HG03064 (cell line): ENCODE measurements at regions not wholly inside any gene's neighbourhood (a gene's known extent, or its start where the extent isn't known, plus 50 kb on each side); places are given as distances from the start of the nearest gene placed in this dataset.

Source experiments
- ATAC-seq: cut with Tn5 transposase; IDR thresholded peaks from one replicate; pipeline ENCODE4 v1.9.1; 2021; ENCODE audit warnings: low read depth; ENCODE audit not compliant: unreplicated experiment

DNA sequence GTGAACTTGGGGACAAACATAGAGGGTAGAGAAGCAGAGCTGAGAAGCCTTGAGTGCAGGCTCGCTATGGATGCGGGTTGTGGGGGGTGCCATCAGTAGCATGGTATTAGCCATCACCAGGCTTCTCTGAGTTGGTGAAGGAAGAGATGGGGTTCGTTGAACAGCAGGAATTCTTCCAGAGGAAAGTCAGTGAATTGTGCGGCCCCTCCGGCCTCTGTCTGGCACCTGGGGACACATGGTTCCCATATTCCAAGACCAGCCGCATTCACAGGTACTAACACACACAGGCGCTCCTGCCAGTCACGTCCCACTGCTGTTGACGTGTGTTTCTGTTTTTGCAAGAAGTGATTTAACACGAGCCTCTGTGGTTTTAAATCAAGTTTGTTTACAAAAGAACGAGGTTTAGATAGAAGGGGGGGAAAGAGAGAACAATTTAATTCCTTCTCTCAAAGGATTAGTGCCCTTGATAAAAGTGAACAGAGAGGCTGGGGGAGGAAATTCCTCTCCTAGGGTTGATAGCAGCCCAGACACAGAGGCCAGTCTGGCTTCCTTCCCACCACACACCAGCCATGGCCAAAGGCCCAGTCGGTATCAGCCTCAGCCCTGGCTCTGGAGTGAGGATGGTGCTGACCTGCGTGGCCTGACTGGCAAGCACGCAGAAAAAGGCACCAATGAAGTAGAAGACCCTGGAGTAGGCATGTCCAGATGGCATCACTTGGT, 252.6 kb upstream of the IGFBP3 start:
- no peak for ATAC-seq

GRCh38 chr7:46170792-46171191, 249.7 kb upstream of the IGFBP3 start:
- ATAC-seq, result no peak

DNA sequence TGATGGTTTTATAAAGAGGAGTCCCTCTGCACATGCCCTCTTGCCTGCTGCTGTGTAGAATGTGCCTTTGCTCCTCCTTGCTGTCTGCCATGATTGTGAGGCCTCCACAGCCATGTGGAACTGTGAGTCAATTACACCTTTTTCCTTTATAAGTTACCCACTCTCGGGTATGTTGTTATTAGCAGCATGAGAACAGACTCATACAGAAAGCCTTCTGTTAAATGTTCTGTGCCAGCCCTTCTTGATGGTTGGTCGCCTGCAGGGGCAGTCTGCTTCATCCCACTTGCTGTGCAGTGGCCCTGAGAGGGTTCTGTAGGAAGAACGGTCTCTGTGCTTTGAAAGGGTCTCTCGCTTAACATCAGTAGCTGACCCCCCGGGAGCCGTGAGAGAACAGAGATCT, 248.9 kb upstream of the IGFBP3 start:
- no peak for ATAC-seq

DNA sequence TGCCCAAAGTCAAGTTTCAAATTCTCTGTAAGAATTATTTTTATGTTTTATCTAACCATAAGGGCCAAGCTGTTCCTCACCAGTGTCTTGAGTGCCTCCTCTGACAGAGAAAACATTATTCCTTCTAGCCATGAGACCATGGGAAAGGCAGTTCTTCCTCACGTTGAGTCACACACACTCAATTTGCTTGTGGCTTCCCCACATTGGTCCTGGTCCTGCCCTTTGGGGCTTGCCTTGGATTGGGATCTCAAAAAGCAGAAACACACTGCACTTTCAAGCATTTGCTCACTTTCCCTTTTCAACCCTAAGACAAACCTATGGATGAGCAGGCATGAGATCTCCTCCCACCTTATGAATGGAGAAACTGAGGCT, 248.3 kb upstream of the IGFBP3 start:
- no peak for ATAC-seq

DNA sequence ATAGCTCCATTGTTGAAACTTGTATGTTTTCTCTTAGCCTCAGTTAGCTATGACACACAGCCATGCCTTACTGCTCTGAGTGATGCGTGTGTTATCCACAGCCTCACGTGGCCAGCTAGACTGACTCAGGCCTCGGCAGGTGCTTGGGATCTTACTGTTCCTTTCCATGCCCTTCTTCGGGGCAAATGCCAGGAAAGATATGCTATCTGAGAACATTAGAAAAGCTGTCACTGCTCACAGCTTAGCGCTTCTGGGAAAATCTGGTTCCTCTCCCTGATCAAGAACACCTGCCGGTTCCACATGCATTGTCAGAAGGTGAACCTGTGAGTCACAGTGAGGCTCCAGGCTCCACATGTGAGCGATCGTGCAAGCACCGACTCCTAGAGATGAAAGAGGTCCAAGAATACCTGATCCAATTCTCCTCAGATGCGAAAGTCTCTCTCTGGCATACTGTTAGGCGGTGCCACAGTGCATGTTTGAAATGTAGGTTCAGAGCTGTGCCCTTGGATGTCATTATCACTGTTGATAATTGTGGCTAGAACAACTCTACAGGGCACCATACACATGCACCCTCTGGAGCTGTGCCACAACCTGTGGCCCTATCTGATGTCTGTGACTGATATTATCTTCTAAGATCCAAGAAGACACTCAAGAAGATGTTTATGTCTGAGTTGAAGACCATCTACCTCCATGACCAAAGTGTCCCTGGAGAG, 247.8 kb upstream of the IGFBP3 start:
- ATAC-seq, result no peak

- no peak for ATAC-seq
These were observed 247.2 kb upstream of the IGFBP3 start for GRCh38 chr7:46168231-46168630.

DNA sequence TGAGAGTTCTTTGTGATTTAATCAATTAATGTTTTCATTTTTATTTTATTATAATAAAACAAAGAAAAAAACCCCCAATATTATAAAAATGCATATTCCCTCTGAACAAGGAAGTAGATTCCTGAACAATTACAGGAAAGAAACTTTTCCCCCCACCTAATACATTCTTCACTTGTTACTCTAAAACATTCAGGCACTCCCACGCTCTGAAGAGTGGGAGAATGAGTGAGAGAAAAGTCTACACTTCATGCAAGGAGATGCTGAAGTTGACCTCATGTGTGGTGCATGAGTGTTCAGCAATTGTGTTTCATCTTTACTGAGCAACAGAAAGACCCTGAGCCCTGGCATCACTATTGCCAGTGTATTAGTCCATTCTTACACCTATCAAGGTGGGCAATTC, 244.2 kb upstream of the IGFBP3 start:
- no peak for ATAC-seq

DNA sequence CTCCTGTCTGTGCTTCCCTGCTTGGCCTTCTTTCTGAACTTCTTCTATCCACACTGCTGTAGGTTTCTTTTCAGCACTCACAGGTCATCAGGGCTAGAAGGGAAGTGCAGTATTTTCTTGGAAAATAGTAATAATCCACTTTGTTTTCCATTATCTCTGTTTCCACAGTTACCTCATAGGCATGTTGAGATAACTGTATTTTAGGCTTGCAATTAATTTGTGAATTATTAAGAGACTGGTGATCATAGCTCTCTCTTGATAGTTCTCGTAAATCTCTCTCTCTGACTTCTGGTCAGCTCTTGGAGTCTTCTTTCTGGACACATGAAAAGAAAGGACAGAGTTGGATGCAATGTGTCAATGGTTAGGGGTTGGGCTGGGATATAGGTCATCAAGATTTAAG, 243.6 kb upstream of the IGFBP3 start:
- ATAC-seq, result no peak

DNA sequence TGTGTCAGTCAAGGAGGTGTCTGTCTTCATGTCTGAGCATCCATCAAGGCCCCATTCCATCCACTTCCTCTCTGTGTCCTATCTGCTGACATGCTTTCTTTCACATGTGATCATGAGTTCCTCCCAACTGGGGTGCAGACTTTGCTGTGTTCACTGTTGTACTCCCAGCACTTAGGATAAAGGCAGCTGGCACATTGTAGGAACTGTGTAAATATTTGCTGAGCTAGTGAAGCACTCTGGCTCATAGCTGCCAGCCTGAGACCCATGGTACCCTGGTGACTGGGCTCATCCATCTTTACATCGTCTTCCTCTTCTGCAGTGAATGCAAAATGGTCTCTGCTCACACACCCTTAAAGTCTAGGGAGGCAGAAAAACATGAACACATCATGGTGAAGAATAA, 242.2 kb upstream of the IGFBP3 start:
- ATAC-seq, result no peak

DNA sequence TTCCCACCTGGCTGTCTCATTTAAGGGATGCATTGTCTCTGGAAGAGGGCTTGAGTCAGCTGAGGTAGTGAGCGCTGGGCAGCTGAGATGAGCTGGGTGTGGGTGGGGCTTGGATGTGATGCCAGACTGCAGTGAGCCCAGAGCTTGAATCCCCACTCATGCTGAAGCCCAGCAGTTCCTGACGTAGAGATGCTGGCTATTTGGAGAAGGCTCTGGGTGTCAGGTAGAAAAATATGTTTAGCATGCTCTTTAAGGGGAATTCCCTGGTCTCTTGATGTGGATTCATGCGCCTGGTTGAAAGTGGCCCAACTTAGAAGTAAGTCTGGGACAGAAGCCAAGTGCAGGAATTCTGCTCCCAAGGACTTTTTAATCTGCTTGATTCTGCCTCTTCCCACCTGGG, 241.5 kb upstream of the IGFBP3 start:
- ATAC-seq, result no peak

- no peak for ATAC-seq
These were observed 239.8 kb upstream of the IGFBP3 start for GRCh38 chr7:46160861-46161260.

DNA sequence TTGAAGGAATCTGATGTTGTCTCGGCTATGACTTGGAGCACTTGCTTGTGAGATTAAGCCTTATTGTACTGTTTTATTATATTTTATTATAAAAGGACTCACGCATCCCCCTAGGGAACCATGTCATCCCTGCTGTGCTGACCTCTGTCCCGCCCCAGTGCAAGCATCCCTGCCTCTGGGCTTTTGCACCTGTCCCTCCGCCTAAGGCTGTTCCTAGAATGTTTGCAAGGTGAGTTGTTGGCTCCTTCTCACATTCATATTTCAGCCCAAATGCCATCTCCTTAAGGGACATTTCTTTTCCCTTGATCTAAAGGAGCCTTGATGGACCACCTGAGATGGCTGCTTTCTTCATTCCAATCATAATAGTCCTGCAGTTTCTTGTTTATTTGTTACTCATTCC, 236.9 kb upstream of the IGFBP3 start:
- no peak for ATAC-seq

DNA sequence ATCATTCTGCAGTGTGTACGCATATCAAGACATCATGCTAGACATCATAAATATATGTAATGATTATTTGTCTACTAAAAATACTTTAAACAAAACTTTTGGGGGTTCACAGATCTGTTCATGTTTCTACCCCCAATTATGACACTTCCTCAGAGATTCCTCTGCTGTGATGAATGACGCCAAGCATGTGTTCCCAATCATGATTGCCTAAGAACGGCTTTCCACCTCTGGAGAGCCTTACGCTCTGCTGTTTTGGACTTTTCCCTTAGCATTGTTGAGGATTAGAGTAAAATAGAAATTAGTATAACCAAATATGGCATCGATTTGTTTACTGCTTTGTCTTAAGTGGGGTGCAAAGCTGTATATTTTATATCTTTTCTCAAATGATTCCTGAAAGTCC, 236.3 kb upstream of the IGFBP3 start:
- ATAC-seq, result no peak

GRCh38 chr7:46156853-46157252, 235.8 kb upstream of the IGFBP3 start:
- ATAC-seq, result no peak

GRCh38 chr7:46156086-46156485, 235.0 kb upstream of the IGFBP3 start:
- ATAC-seq, result no peak

DNA sequence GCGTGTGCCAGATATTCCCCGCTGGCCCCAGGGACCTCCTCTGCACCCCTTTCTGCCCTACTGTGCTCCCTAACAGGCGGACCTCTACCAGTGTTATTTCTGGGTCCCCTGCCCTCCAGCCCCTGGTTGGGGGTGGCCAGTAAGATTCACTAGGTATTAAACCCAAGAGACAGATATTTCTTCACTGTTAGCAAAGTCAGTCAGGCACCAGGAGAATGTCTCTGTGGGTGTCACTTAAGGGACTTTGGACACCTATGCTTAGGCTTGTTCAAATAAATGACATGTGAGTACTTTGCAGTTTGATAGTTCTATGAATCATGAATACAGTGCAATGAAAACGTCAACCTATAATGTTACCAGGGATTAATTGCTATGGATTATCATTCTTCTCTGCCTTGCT, 234.3 kb upstream of the IGFBP3 start:
- no peak for ATAC-seq

DNA sequence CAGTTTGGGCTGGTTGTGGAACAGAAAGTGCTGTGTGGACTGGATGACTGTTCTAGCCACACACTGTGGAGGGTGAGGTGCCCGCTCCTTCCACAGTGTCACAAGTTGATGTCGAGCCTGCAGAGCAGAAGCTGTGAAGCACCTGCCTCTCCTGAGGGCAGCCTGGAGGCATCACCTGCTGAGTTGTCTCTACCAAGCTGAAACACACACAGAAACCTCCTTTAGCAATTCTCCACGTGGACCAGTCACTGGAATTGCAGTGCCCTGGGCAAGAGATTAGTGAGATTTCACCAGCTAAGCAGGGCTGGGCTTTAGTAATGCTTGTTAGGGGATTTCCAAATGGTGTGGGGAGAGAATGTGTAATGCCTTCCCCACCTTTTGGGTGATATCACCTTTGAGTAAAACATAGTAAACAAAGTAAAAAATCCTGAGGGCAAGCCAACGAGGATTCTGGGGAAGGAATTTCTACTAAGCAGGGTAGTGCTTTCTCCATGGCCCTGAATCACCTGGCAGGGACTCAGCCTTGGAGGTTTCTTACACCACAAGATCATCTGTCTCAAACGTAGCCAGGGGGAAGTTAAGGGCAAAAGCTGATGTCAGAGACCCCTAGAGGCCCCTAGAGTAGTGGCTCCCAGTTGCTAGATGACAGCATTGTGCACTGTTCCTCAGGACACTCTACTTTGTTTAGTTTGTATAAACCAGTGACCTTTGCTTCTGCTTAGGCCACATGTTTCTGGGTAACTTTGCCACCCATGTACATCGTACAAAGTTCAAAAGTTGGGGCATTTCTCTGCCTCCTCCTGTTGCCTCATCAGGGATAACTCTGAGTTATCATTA, 233.1 kb upstream of the IGFBP3 start:
- no peak for ATAC-seq

GRCh38 chr7:46153583-46153950, 232.5 kb upstream of the IGFBP3 start:
- ATAC-seq, result no peak

GRCh38 chr7:46152696-46153095, 231.6 kb upstream of the IGFBP3 start:
- no peak for ATAC-seq

GRCh38 chr7:46150721-46151120, 229.6 kb upstream of the IGFBP3 start:
- no peak for ATAC-seq

GRCh38 chr7:46150202-46150601, 229.1 kb upstream of the IGFBP3 start:
- no peak for ATAC-seq

DNA sequence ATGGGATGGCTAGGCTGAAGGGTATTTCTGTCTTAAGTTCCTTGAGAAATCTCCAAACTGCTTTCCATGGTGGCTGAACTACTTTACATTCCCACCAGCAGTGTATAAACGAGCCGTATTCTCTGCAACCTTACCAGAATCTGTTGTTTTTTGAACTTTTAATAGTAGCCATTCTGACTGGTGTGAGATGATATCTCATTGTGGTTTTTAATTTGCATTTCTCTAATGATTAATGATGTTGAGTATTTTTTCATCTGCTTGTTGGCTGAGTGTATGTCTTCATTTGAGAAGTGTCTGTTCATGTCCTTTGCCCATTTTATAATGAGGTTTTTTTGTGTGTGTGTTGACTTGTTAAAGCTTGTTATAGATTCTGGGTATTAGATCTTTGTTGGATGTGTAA, 226.8 kb upstream of the IGFBP3 start:
- ATAC-seq, result no peak
